NT2/D1 (cell line): ENCODE measurements at regions not wholly inside any gene's neighbourhood (a gene's known extent, or its start where the extent isn't known, plus 50 kb on each side); places are given as distances from the start of the nearest gene placed in this dataset.

Source experiments
- DNase-seq: peaks from one replicate; pipeline ENCODE4 v3.0.0-alpha.2; 2011; ENCODE audit warnings: low read depth, low spot score
- H3K27me3 ChIP-seq: 2 replicates; pipeline ENCODE4 v1.6.0; 2011; ENCODE audit warnings: mild to moderate bottlenecking; ENCODE audit not compliant: insufficient read length, insufficient read depth
- H3K36me3 ChIP-seq: 2 replicates; pipeline ENCODE4 v1.6.1; 2011; ENCODE audit warnings: mild to moderate bottlenecking, low read length, mixed read lengths; ENCODE audit not compliant: insufficient read depth, insufficient read length
- H3K4me1 ChIP-seq: 2 replicates; pipeline ENCODE4 v1.5.1; 2011; ENCODE audit not compliant: insufficient read depth, insufficient read length
- H3K4me3 ChIP-seq: 2 replicates; pipeline ENCODE4 v1.5.1; 2011; ENCODE audit warnings: low read depth; ENCODE audit not compliant: insufficient read length
- H3K9ac ChIP-seq: 2 replicates; pipeline ENCODE4 v1.6.0; 2011; ENCODE audit warnings: low read depth; ENCODE audit not compliant: insufficient read length
- H3K9me3 ChIP-seq: 2 replicates; pipeline ENCODE4 v1.5.1; 2011; ENCODE audit warnings: mild to moderate bottlenecking, low read length; ENCODE audit not compliant: insufficient read depth
- SUZ12 ChIP-seq: IDR thresholded peaks from 2 replicates; pipeline ENCODE4 v1.6.1; 2011; ENCODE audit not compliant: insufficient read length, insufficient read depth; ENCODE audit errors: extremely low read depth
- YY1 ChIP-seq: IDR thresholded peaks from 2 replicates; pipeline ENCODE4 v1.6.1; 2011; ENCODE audit not compliant: insufficient read length, insufficient read depth
- ZNF274 ChIP-seq: IDR thresholded peaks from 2 replicates; pipeline ENCODE4 v1.6.1; 2011; ENCODE audit warnings: mild to moderate bottlenecking, low read depth, low read length

GRCh38 chr2:129464036-129464435, 515.4 kb upstream of the RAB6C start:
- no peaks in the 10 kb centered on the region for H3K36me3 ChIP-seq
- DNase-seq, result no peak
- peaks cover 21% of the 10 kb centered on the region; the same call in 1 of the 2 replicates for H3K9me3 ChIP-seq
- H3K27me3 ChIP-seq, result no peaks in the 10 kb centered on the region
- H3K4me1 ChIP-seq, result no peaks in the 10 kb centered on the region
- TF ChIP-seq SUZ12 (no peak), ZNF274 (no peak), YY1 (no peak)
- no peak overlapping the region for H3K9ac ChIP-seq
- no peak overlapping the region for H3K4me3 ChIP-seq

- no peak for DNase-seq
- H3K9me3 ChIP-seq, result peaks cover 21% of the 10 kb centered on the region; the same call in 1 of the 2 replicates
- no peak overlapping the region for H3K9ac ChIP-seq
- H3K4me1 ChIP-seq, result no peaks in the 10 kb centered on the region
- no peak overlapping the region for H3K4me3 ChIP-seq
- no peaks in the 10 kb centered on the region for H3K27me3 ChIP-seq
- H3K36me3 ChIP-seq, result no peaks in the 10 kb centered on the region
- TF ChIP-seq YY1 (no peak), SUZ12 (no peak), ZNF274 (no peak)
These were observed 514.8 kb upstream of the RAB6C start for GRCh38 chr2:129464631-129465030.

DNA sequence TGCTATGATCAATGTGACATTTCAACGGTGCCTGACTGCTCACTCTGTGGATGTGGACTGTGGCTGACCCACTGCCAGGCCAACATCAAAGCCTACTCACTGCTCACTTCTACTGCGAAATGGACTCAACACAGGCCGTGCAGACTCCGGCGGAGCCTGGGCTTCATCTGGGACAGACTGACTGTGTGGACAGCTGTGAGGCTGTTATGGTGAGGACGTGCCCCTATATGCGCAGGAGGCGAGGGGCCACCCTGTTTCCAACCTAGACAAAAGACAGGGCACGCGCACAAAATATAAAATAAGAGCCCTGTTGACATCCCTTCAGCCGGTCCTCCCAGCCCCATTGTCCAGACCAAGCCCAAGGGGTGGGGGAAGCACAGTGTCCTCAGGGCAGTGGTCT, 514.4 kb upstream of the RAB6C start:
- no peaks in the 10 kb centered on the region for H3K27me3 ChIP-seq

DNA sequence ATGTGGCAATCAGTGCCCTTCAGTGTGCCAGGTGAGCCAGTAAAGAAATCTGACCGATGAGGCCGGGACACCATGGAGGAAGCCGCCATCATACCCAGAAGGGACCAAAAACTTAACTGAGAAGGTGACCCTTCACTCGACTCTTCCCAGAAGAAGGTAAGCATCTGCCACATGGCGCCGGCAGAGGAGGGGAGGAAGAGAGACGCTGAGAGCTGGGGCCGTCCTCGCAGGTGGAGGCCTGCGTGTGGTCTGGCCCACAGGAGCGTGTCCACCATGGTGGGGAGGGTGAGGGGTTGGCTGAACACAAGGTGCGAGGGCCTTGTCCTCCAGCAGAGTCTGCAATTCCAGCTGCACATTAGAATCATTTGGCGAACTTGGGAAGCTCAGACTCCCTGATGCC, 513.1 kb upstream of the RAB6C start:
- H3K9me3 ChIP-seq, result peaks cover 21% of the 10 kb centered on the region; the same call in 1 of the 2 replicates
- TF ChIP-seq SUZ12 (no peak), YY1 (no peak), ZNF274 (no peak)
- no peaks in the 10 kb centered on the region for H3K4me1 ChIP-seq
- H3K4me3 ChIP-seq, result no peak overlapping the region
- H3K27me3 ChIP-seq, result no peaks in the 10 kb centered on the region
- DNase-seq, result no peak
- H3K36me3 ChIP-seq, result no peaks in the 10 kb centered on the region
- no peak overlapping the region for H3K9ac ChIP-seq

More for the DNA sequence above, 514.4 kb upstream of the RAB6C start:
- H3K36me3 ChIP-seq, result no peaks in the 10 kb centered on the region
- TF ChIP-seq SUZ12 (no peak), ZNF274 (no peak), YY1 (no peak)
- peaks cover 21% of the 10 kb centered on the region; the same call in 1 of the 2 replicates for H3K9me3 ChIP-seq
- no peaks in the 10 kb centered on the region for H3K4me1 ChIP-seq
- no peak for DNase-seq
- no peak overlapping the region for H3K9ac ChIP-seq
- no peak overlapping the region for H3K4me3 ChIP-seq

DNA sequence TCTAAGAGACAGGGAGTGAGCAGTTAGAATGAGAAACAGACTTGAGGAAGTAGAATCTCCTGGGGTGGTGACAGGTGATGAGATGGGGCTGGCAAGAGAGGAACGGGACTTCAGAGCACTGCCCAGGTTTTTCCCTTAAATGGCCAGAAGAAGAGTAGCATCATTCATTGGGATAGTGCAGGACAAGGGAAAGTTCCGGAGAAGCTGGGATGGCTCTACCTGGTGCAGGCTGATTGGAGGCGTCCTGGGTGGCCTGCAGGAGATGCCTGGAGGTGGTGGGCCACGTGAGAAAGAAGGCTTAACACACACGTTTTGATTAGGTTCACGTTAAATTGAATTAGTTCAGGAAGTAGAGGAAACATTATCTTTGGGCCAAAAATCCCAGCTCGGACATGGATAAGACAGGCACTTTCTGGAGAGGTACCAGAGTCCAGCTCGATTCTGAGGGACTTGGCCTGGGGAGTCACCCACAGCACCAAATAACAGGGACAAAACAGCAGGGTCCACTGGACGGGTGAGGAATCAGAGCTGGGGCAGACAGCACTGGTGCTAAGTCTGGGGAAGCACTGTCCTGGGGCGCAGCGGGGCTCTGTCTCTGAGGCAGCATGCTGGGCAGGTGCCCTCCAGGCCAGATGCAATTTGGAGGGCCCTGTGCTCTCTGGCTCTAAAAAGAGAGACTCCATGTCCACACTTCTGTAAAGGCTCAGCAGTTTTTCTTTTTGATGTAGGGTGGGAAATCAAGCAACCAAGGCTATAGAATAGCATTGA, 512.3 kb upstream of the RAB6C start:
- H3K9ac ChIP-seq, result no peak overlapping the region
- H3K9me3 ChIP-seq, result peaks cover 21% of the 10 kb centered on the region; the same call in 1 of the 2 replicates
- H3K4me3 ChIP-seq, result no peak overlapping the region
- no peak for TF ChIP-seq ZNF274
- no peak for TF ChIP-seq YY1
- TF ChIP-seq SUZ12, result no peak
- no peak for DNase-seq
- no peaks in the 10 kb centered on the region for H3K27me3 ChIP-seq
- H3K4me1 ChIP-seq, result no peaks in the 10 kb centered on the region
- H3K36me3 ChIP-seq, result no peaks in the 10 kb centered on the region

GRCh38 chr2:129467941-129468340, 511.5 kb upstream of the RAB6C start:
- H3K9me3 ChIP-seq, result peaks cover 21% of the 10 kb centered on the region; the same call in 1 of the 2 replicates
- TF ChIP-seq SUZ12 (no peak), YY1 (no peak), ZNF274 (no peak)
- no peak overlapping the region for H3K9ac ChIP-seq
- no peaks in the 10 kb centered on the region for H3K4me1 ChIP-seq
- no peak overlapping the region for H3K4me3 ChIP-seq
- DNase-seq, result no peak
- H3K27me3 ChIP-seq, result no peaks in the 10 kb centered on the region
- H3K36me3 ChIP-seq, result no peaks in the 10 kb centered on the region

DNA sequence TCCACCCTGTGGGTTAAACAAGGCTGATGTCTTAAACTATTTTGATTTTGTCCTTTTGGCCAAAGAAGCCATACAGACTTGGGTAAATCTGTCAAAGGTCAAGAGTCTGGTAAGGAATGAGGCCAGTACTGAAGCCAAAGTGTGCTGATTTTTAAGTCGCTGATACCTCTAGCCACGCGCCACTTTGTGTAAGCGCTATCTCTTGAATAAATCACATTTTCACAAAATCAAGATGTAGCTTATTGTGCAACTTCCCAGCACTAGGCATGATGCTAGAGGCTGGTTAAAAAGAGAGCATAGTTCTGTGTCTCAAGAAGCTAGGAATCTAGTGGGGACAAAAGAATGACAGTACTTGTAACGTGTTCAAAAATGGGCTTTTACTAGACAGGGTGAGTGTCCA, 510.6 kb upstream of the RAB6C start:
- DNase-seq, result no peak
- no peaks in the 10 kb centered on the region for H3K4me1 ChIP-seq

More for the DNA sequence above, 510.6 kb upstream of the RAB6C start:
- TF ChIP-seq SUZ12 (no peak), YY1 (no peak), ZNF274 (no peak)
- no peaks in the 10 kb centered on the region for H3K27me3 ChIP-seq
- H3K9me3 ChIP-seq, result peaks cover 21% of the 10 kb centered on the region; the same call in 1 of the 2 replicates
- H3K9ac ChIP-seq, result no peak overlapping the region
- no peak overlapping the region for H3K4me3 ChIP-seq
- H3K36me3 ChIP-seq, result no peaks in the 10 kb centered on the region
